Adipocyte (in vitro differentiated cells): ENCODE measurements at regions not wholly inside any gene's neighbourhood (a gene's known extent, or its start where the extent isn't known, plus 50 kb on each side); places are given as distances from the start of the nearest gene placed in this dataset.

Experiments used
- DNase-seq: peaks from one replicate; pipeline ENCODE4 v3.0.0-alpha.2; 2015; ENCODE audit warnings: low read depth
- H3K27me3 ChIP-seq: replicated peaks from 2 replicates; pipeline ENCODE4 v1.7.0; 2013; ENCODE audit warnings: mild to moderate bottlenecking, low read length, moderate library complexity; ENCODE audit not compliant: control insufficient read depth, insufficient read depth
- H3K36me3 ChIP-seq: 2 replicates; pipeline ENCODE4 v1.7.0; 2013; ENCODE audit warnings: low read length, mild to moderate bottlenecking, moderate library complexity; ENCODE audit not compliant: control insufficient read depth, insufficient read depth, severe bottlenecking
- H3K4me1 ChIP-seq: 2 replicates; pipeline ENCODE4 v1.7.0; 2013; ENCODE audit warnings: mild to moderate bottlenecking, low read length, moderate library complexity; ENCODE audit not compliant: control insufficient read depth, insufficient read depth
- H3K4me3 ChIP-seq: 2 replicates; pipeline ENCODE4 v1.7.0; 2013; ENCODE audit warnings: mild to moderate bottlenecking, low read length, moderate library complexity
- H3K9ac ChIP-seq: 2 replicates; pipeline ENCODE4 v1.7.0; 2013; ENCODE audit warnings: mild to moderate bottlenecking, low read length, moderate library complexity
- H3K9me3 ChIP-seq: 2 replicates; pipeline ENCODE4 v1.7.0; 2013; ENCODE audit warnings: mild to moderate bottlenecking, low read length, moderate library complexity; ENCODE audit not compliant: control insufficient read depth

GRCh38 chr12:130263025-130263424 lies 74.7 kb upstream of the PIWIL1 start:
- no peaks in the 10 kb centered on the region for H3K9me3 ChIP-seq
- H3K27me3 ChIP-seq, result no peaks in the 10 kb centered on the region
- DNase-seq, result no peak
- no peak overlapping the region for H3K9ac ChIP-seq
- no peaks in the 10 kb centered on the region for H3K4me1 ChIP-seq
- no peaks in the 10 kb centered on the region for H3K36me3 ChIP-seq
- H3K4me3 ChIP-seq, result no peak overlapping the region

- Histone ChIP-seq H3K4me1 (no peaks in the 10 kb centered on the region), H3K9ac (no peak overlapping the region), H3K9me3 (no peaks in the 10 kb centered on the region), H3K36me3 (no peaks in the 10 kb centered on the region), H3K27me3 (no peaks in the 10 kb centered on the region), H3K4me3 (no peak overlapping the region)
- no peak for DNase-seq
Measured at GRCh38 chr12:130263996-130264395, 73.7 kb upstream of the PIWIL1 start.

- no peak for DNase-seq
- H3K36me3 ChIP-seq, result no peaks in the 10 kb centered on the region
- H3K4me1 ChIP-seq, result no peaks in the 10 kb centered on the region
- H3K9me3 ChIP-seq, result no peaks in the 10 kb centered on the region
- H3K4me3 ChIP-seq, result no peak overlapping the region
- H3K27me3 ChIP-seq, result peaks cover 4% of the 10 kb centered on the region
- H3K9ac ChIP-seq, result no peak overlapping the region
Measured at GRCh38 chr12:130266751-130267150, 70.9 kb upstream of the PIWIL1 start.

GRCh38 chr12:130280231-130280630 lies 57.5 kb upstream of the PIWIL1 start:
- no peak for DNase-seq
- H3K9me3 ChIP-seq, result no peaks in the 10 kb centered on the region
- peak overlapping the region; percentile 85 for H3K4me3 ChIP-seq
- H3K4me1 ChIP-seq, result no peaks in the 10 kb centered on the region
- H3K27me3 ChIP-seq, result no peaks in the 10 kb centered on the region
- no peaks in the 10 kb centered on the region for H3K36me3 ChIP-seq
- peak overlapping the region; percentile 76 for H3K9ac ChIP-seq

- Histone ChIP-seq H3K27me3 (no peaks in the 10 kb centered on the region), H3K9me3 (no peaks in the 10 kb centered on the region), H3K4me3 (peak overlapping the region; percentile 85), H3K36me3 (no peaks in the 10 kb centered on the region), H3K9ac (peak overlapping the region; percentile 76), H3K4me1 (no peaks in the 10 kb centered on the region)
- no peak for DNase-seq
Measured at GRCh38 chr12:130280742-130281141, 56.9 kb upstream of the PIWIL1 start.

- Histone ChIP-seq H3K36me3 (no peaks in the 10 kb centered on the region), H3K9ac (no peak overlapping the region), H3K9me3 (no peaks in the 10 kb centered on the region), H3K4me3 (peak overlapping the region; percentile 85), H3K27me3 (no peaks in the 10 kb centered on the region), H3K4me1 (no peaks in the 10 kb centered on the region)
- DNase-seq, result no peak
Measured at GRCh38 chr12:130281153-130281799, 56.4 kb upstream of the PIWIL1 start.

- H3K9me3 ChIP-seq, result peaks cover 4% of the 10 kb centered on the region
- no peak for DNase-seq
- no peak overlapping the region for H3K9ac ChIP-seq
- peaks cover 9% of the 10 kb centered on the region for H3K27me3 ChIP-seq
- no peaks in the 10 kb centered on the region for H3K4me1 ChIP-seq
- H3K4me3 ChIP-seq, result no peak overlapping the region
- H3K36me3 ChIP-seq, result no peaks in the 10 kb centered on the region
Measured at GRCh38 chr12:130286041-130286440, 51.6 kb upstream of the PIWIL1 start.

- H3K9ac ChIP-seq, result no peak overlapping the region
- no peak for DNase-seq
- no peaks in the 10 kb centered on the region for H3K4me1 ChIP-seq
- peaks cover 4% of the 10 kb centered on the region for H3K9me3 ChIP-seq
- H3K4me3 ChIP-seq, result no peak overlapping the region
- peaks cover 9% of the 10 kb centered on the region for H3K27me3 ChIP-seq
- no peaks in the 10 kb centered on the region for H3K36me3 ChIP-seq
Measured at GRCh38 chr12:130286741-130287440, 50.8 kb upstream of the PIWIL1 start.
